Suprapubic skin (tissue), 4 donors: ENCODE measurements at regions not wholly inside any gene's neighbourhood (a gene's known extent, or its start where the extent isn't known, plus 50 kb on each side); places are given as distances from the start of the nearest gene placed in this dataset.

Experiments used
- DNase-seq, 2 donors: peaks; one replicate each; pipeline ENCODE4 v3.0.0-alpha.2; 2019; ENCODE audit warnings: low spot score in 2 of 2
- H3K27ac ChIP-seq: fragments of 200-600 bp; sonication (generic); one replicate; pipeline ENCODE4 v1.5.1; 2019
- H3K27me3 ChIP-seq: fragments of 200-600 bp; sonication (generic); one replicate; pipeline ENCODE4 v1.5.1; 2019
- H3K36me3 ChIP-seq: fragments of 200-600 bp; sonication (generic); one replicate; pipeline ENCODE4 v1.5.1; 2019
- H3K4me1 ChIP-seq: fragments of 200-600 bp; sonication (generic); one replicate; pipeline ENCODE4 v1.5.1; 2019
- H3K4me3 ChIP-seq: fragments of 200-600 bp; sonication (generic); one replicate; pipeline ENCODE4 v1.5.1; 2019; ENCODE audit warnings: mild to moderate bottlenecking
- H3K9me3 ChIP-seq: fragments of 200-600 bp; sonication (generic); one replicate; pipeline ENCODE4 v1.5.1; 2019
- EP300 ChIP-seq: sonication (generic); formaldehyde crosslinking; IDR thresholded peaks from one replicate; pipeline ENCODE4 v1.6.1; 2017; ENCODE audit warnings: antibody characterized with exemption
- POLR2A ChIP-seq, 2 donors: fragments of 450-650 bp; IDR thresholded peaks; one replicate each; pipeline ENCODE4 v1.6.1; 2017; ENCODE audit warnings: antibody characterized with exemption in 2 of 2, mild to moderate bottlenecking in 2 of 2, moderate library complexity in 2 of 2
- POLR2AphosphoS5 ChIP-seq, 3 donors: sonication (generic); formaldehyde crosslinking; IDR thresholded peaks; one replicate each; pipeline ENCODE4 v1.6.1; 2017; ENCODE audit warnings: antibody characterized with exemption in 3 of 3
- WGBS: methylation state at CpG from one replicate; pipeline ENCODE4 v1.1.5; 2018; 5-methylcytosine and 5-hydroxymethylcytosine counted together
- TF ChIP-seq, protein P1 (sequence below), 2 donors: fragments of 200-600 bp in 1 of 2; fragments of 450-650 bp in 1 of 2; sonication (generic) in 1 of 2; IDR thresholded peaks; one replicate each; pipeline ENCODE4 v1.5.1; 2016 to 2019; ENCODE audit warnings: antibody characterized with exemption in 2 of 2, mild to moderate bottlenecking in 1 of 2, moderate library complexity in 1 of 2

DNA sequence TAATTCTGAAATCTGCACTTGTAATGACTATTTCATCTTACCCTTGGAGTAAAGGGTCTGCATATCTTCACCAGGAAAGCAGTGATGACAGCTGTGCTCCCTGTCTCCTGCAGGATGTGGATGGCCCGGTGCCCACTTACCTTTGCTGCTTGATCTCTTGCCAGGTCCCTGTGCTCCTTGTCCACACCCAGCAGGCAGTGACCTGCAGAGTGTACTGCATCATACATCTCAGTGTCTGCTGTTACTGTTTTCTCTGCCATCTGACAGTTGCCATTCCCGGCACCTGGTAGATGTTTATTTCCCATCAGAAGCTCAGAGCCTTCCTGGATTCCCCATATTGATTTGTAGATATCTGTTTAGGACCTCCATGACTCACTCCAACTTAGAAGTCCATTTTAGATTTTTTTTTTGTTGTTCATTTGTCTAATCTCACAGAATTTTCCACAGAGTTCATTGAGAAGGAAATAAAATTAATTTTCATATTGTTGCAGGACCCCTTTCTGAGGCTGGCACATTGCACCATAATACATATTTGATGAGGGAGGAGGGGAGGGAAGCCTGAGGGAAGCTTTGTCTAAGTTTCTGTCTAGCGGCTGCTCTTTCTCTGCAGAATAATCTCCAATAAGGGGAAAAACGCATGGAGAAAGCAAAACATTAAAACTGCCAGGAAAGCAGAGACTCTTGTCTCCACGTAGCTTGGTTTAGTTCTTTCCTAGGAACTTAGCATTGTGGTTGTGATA is 697.5 kb upstream of the RAB6C start:
- Histone ChIP-seq H3K27me3 (no peaks in the 10 kb centered on the region), H3K9me3 (no peaks in the 10 kb centered on the region), H3K4me3 (no peak overlapping the region), H3K36me3 (no peaks in the 10 kb centered on the region), H3K4me1 (no peaks in the 10 kb centered on the region), H3K27ac (no peak overlapping the region)
- 69% methylated on average over 5 of the region's 5 CpGs for WGBS
- DNase-seq = no peak
- no peak for TF ChIP-seq EP300
- TF ChIP-seq, protein P1, sequence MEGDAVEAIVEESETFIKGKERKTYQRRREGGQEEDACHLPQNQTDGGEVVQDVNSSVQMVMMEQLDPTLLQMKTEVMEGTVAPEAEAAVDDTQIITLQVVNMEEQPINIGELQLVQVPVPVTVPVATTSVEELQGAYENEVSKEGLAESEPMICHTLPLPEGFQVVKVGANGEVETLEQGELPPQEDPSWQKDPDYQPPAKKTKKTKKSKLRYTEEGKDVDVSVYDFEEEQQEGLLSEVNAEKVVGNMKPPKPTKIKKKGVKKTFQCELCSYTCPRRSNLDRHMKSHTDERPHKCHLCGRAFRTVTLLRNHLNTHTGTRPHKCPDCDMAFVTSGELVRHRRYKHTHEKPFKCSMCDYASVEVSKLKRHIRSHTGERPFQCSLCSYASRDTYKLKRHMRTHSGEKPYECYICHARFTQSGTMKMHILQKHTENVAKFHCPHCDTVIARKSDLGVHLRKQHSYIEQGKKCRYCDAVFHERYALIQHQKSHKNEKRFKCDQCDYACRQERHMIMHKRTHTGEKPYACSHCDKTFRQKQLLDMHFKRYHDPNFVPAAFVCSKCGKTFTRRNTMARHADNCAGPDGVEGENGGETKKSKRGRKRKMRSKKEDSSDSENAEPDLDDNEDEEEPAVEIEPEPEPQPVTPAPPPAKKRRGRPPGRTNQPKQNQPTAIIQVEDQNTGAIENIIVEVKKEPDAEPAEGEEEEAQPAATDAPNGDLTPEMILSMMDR (IDR thresholded peaks at IDR 0.05) = no peak
- no peak for TF ChIP-seq POLR2AphosphoS5 (IDR thresholded peaks at IDR 0.05)

DNA sequence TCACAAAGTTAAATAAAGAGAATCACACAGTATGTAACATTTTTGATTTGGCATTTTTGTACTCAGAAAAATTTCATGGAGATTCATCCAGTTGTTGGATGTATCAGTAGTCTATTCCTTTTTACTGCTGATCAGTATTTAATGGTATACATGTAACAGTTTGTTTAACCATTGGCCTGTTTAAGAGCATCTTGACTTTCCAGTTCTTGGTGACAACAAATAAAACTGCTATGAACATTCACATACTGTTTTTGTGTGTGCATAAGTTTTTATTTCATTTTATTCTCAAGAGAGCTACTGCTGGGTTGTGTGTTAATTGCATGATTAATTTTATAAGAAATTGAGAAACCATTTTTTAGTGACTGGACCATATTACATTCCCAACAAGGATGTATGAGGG is 694.5 kb upstream of the RAB6C start:
- TF ChIP-seq EP300 (no peak), POLR2AphosphoS5 (IDR thresholded peaks at IDR 0.05) (no peak), POLR2A (IDR thresholded peaks at IDR 0.05) (no peak)
- TF ChIP-seq, protein P1 (IDR thresholded peaks at IDR 0.05) = no peak
- Histone ChIP-seq H3K9me3 (no peaks in the 10 kb centered on the region), H3K4me3 (no peak overlapping the region), H3K36me3 (no peaks in the 10 kb centered on the region), H3K27ac (no peak overlapping the region), H3K4me1 (no peaks in the 10 kb centered on the region), H3K27me3 (no peaks in the 10 kb centered on the region)
- no peak for DNase-seq

DNA sequence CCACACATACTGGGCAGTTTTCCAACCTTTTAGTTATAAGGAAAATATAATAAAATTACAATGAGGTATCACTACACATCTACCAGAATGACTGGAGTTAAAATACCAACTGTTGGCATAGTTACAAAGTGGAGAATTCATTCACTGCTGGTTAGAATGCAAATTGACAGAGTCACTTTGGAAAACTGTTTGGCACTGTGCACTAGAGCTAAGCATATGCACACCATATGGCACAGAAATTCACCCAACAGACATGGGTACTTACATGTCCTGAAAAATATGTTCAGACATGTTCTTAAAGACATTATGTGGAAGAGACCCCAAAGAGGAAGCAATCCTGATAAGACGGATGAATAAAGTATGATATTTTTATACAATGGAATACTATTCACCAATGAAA is 686.1 kb upstream of the RAB6C start:
- TF ChIP-seq EP300 = no peak
- TF ChIP-seq POLR2AphosphoS5 (IDR thresholded peaks at IDR 0.05) = no peak
- TF ChIP-seq, protein P1 (IDR thresholded peaks at IDR 0.05) = no peak
- no peak for TF ChIP-seq POLR2A (IDR thresholded peaks at IDR 0.05)
- 35% methylated on average over 1 of the region's 1 CpG for WGBS
- Histone ChIP-seq H3K4me3 (no peak overlapping the region), H3K27ac (no peak overlapping the region), H3K27me3 (no peaks in the 10 kb centered on the region), H3K9me3 (no peaks in the 10 kb centered on the region), H3K36me3 (no peaks in the 10 kb centered on the region), H3K4me1 (no peaks in the 10 kb centered on the region)
- DNase-seq = no peak

DNA sequence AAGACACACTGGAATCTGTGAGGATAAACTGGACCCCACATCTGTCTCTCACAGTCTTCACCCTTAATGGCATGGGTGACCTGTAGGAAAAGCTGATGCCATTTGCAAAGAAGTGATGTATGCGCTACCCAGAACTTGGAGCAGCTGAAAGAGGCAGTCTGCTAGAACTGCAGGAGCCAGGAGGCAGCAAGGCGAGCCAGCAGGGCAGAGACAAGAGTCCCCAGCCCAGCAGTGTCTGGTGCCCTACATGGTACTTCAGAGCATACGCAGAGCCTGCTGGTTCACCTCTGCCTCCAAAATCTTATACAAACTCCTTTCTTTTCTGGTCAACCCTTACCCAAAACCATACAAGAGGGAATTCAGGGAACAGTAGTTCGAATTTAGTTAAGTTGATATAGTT is 683.1 kb upstream of the RAB6C start:
- Histone ChIP-seq H3K4me1 (peaks cover 5% of the 10 kb centered on the region), H3K9me3 (no peaks in the 10 kb centered on the region), H3K4me3 (no peak overlapping the region), H3K27ac (no peak overlapping the region), H3K27me3 (no peaks in the 10 kb centered on the region), H3K36me3 (no peaks in the 10 kb centered on the region)
- DNase-seq = no peak
- TF ChIP-seq, protein P1 (IDR thresholded peaks at IDR 0.05) = no peak
- TF ChIP-seq EP300 = no peak
- TF ChIP-seq POLR2A (IDR thresholded peaks at IDR 0.05) = no peak
- TF ChIP-seq POLR2AphosphoS5 (IDR thresholded peaks at IDR 0.05) = no peak
- WGBS = 88% methylated on average over 4 of the region's 4 CpGs

DNA sequence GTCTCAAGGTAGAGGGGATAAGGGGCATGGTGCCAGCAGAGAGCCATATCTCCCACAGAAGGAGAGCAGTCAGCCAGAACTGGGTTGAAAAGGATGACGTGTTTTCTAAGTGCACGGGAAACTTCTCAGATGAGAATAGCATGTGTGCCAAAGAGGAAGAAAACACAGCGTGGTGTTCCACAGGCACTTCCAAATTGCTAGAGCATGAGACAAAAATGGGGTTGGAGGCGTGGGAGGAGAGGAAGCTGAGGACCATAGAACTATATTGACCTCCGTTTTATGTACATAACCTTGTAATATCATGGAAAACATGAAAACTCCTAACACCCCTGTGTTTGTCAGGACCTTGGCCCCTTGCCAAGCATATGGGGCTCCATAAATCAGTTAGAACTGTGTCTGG is 682.7 kb upstream of the RAB6C start:
- Histone ChIP-seq H3K4me3 (no peak overlapping the region), H3K4me1 (peaks cover 9% of the 10 kb centered on the region), H3K9me3 (no peaks in the 10 kb centered on the region), H3K27ac (no peak overlapping the region), H3K36me3 (no peaks in the 10 kb centered on the region), H3K27me3 (no peaks in the 10 kb centered on the region)
- DNase-seq = no peak
- 27% methylated on average over 5 of the region's 5 CpGs for WGBS
- no peak for TF ChIP-seq POLR2AphosphoS5 (IDR thresholded peaks at IDR 0.05)
- TF ChIP-seq, protein P1 (IDR thresholded peaks at IDR 0.05) = no peak
- TF ChIP-seq EP300 = no peak
- no peak for TF ChIP-seq POLR2A (IDR thresholded peaks at IDR 0.05)
